HG03565 (cell line): ENCODE measurements at regions not wholly inside any gene's neighbourhood (a gene's known extent, or its start where the extent isn't known, plus 50 kb on each side); places are given as distances from the start of the nearest gene placed in this dataset.

Experiments
- ATAC-seq: cut with Tn5 transposase; IDR thresholded peaks from one replicate; pipeline ENCODE4 v1.9.1; 2021; ENCODE audit warnings: mild to moderate bottlenecking, moderate library complexity; ENCODE audit not compliant: unreplicated experiment

DNA sequence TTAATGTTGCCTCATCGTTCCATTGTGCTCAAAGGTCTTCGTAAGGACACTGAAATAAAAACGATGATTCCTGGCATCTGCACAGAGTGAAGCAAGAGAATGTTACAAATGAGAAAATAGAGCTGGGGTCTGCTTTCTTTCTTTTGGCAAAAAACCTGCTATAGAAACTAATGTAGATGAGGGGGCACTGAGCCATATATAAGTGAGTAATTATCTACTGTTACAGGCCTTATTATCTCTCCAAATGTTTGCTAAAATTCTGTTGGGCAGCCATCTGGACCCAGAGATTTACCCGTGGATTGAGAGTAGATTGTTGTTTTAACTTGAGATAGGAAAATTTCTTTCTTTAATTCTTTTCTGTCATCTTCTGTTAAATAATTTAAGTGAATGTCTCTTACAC, 472.5 kb upstream of the PIK3C3 start:
- ATAC-seq: no peak

DNA sequence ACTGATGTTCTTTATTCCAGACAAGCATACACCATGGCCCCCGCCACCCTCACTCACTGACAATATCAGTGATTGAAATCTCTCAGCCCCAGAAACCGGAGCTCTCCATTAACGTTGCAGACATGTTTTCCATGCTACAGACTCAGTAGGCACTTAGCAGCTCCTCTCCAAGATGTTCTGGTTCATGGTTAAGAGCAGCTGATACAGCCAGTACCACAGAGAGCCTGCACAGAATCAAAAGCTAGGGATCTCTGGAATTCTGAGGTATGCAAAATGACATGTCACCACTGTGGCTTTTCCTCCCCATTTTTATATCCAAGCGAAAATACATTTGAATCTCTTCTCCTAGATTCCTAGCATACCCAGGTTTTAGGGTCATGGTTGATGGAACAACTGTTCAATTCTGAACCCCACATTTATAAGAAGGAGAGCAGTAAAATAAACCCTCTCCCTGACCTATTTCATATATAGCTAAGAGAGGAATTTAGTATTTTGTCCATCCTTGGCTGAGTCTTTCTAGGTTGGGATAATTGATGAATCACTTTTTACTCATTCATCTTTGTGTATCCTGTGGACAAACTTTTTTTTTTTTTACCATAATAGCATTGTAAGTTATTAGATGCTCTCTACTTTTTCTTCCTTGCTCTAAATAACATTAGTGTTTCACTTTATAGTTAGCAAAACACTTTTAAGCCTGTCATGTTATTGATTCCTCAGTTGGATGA, 488.4 kb upstream of the PIK3C3 start:
- ATAC-seq: no peak

DNA sequence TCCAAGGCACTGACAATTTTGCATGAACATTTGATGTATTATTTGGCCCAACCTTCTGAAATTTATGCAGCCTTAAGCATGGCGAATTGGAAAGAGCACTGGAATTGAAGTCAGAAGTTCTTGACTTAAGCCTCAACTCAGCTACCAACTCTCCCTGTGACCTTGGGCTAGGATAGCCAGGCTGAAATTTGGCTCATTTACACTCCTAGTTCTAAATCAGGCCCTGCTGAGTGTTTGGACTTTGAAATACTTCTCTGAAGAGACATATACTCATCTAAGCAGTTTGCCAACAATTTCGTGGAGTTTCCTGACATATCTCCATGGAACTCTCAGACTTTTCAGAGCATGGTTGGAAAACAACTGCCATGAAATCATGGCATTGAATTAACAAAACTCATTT, 489.6 kb upstream of the PIK3C3 start:
- ATAC-seq: no peak

DNA sequence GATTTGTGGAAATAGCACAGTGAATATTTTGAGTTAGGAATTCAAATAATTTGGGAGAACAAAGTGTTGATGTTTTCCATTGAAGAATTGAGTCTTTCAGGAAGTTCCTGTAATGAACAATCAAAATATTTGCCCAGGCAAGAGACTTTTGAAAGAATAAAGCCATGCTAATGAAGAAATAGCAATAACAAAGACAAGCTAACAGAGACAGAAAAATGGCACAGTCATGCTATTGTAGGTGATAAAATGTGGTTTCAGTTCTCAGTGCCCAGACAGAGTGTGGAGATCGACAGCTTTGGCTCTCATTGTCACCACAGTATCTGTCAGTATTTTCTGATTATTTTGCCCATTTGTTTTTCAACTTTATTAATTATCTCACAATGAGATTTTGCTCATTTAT, 490.8 kb upstream of the PIK3C3 start:
- ATAC-seq: no peak

DNA sequence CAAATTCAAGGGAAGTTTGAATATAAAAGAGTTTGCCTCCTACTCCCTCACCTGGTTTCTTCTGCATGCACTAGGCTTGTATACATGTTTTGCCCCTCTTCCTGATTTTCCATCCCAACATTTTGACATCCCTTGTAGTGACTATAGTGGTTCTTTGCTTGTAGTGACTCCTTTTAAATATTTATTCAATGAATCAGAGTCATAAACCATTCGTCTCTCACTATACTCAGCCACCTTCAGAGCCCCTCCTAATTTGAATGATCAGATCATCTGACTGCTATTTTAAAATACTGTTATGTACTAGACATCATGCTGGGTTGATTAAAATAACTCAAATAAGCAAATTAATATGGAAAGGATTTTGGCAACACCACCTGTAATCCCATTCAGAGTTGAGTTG, 492.1 kb upstream of the PIK3C3 start:
- no peak for ATAC-seq

DNA sequence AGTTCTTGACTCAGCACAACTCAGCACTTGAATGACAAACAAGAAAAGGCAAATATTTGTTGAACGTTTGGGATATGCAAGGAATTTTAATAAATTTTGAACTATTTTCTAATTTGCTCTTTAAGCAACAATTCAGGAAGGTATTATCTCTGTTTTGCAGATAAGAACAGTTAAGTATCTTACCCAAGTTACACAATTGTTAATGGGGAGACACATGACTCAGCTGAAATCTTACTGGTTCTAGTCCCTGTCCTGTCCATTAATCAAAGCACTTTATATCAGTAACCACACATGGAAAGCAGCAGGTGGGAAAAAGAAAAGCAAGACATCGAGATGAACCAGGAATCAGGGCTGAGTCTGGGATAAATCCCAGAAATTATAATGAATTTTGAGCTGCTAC, 493.9 kb upstream of the PIK3C3 start:
- no peak for ATAC-seq

DNA sequence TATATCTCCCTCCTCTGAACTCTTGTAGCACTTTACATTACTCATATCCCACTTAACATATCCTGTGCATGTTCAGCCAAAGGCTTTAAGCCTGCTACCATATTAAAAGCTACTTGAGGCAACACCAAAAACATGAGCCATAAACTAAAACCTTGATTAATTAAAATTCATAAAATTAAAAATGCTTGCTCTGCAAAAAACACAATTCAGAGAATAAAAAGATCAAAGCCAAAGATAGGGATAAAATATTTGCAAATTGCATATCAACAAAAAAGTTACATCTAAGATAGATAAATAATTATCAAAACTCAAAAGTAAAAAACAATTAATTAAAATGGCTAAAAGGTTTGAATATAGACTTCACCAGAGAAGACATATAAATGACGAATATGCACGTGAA, 495.4 kb upstream of the PIK3C3 start:
- ATAC-seq: no peak

DNA sequence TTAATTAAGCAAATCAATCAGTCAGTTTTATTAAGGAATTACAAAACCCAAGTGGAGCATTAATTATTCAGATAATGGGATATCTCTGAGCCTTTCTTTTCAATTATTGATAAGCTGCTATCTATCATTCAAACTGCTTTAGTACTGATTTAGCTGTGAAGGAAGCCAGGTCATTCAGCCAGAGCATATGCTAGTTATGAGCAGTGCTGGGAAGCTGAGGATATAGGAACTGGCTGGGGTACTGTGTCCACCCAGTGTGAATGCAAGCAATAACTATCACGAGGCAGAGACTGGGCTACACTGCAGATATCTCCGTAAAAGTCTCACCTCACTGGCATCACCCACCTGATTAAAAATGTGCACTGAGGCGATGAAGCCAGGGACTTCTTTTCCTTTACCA, 496.7 kb upstream of the PIK3C3 start:
- no peak for ATAC-seq

DNA sequence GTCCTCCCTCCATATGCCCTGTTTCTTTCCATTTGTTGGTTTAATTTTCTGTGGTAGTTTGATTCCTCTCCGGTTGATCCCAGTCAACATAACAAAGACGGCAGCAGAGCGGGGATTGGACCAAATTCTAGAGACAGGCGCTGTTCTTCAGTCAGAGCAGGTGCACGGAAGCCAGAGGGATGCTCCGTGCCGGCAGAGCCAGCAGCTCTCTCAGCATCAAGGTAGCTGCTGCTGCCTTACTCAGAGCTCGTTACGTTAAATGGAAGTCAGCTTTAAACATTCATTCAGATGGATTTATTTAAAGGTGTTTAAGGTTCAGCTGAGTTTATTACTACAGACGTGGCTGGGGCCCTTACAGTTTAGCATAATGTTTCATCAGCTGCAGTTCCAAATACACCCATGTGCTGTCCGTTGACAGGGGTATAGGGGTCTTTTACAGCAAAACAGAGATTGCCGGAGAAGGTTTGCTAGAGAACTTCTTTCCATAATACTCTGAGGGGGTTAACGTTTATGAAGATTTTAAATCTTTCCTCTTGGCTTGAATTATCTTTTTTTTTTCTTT, 497.2 kb upstream of the PIK3C3 start:
- no peak for ATAC-seq

DNA sequence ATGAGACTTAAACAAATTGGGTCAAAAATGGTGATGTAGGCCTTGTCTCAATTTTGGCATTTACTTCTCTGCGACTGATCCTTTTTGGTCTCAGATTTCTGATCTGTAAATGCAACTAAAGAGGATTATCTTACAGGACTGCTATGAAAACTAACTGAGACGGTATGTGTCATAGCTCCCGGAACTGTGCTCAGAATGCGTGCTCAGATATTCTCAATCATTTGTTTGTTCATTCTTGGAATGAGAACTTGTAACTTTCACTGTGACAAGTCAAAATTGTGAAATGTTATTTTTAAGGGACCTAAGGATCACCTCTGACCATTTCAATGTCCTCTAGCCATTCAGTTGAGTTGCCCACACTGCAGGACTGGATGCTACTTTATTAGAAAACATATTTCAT, 498.2 kb upstream of the PIK3C3 start:
- ATAC-seq: no peak

DNA sequence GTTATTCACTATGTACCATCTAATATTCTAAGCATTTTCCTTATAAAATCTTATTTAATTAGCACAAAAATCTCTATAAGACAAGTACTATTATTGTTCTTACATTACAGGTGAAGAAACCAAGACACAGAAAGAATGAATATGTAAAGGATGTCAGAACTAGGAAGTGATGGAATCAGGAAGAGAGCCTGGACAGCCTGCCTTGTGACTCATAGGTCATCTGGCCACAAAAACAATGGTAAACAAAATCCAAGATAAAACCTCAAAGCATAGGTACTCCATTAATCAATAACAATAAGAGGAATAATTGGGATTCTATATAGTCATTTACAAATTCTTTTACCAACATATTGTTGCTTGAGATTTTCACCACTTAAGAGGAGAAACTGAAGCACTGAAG, 505.4 kb upstream of the PIK3C3 start:
- no peak for ATAC-seq

DNA sequence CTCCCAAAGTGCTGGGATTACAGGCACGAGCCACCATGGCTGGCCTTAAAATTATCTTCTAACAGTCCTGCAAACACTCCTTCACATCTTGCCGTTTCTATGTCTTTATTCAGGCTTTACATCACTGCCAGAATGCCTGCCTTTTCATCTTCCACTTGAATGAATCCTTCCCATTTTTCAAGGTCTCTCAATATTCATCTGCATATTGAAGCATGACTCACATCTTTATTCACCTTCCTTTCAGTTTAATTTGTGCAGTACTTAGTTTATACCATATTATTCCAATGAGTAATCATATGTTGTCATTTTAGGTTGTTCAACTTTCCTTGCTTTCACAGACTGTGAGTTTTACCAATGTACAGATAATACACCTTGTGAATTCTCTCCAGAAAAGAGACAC, 510.1 kb upstream of the PIK3C3 start:
- no peak for ATAC-seq

DNA sequence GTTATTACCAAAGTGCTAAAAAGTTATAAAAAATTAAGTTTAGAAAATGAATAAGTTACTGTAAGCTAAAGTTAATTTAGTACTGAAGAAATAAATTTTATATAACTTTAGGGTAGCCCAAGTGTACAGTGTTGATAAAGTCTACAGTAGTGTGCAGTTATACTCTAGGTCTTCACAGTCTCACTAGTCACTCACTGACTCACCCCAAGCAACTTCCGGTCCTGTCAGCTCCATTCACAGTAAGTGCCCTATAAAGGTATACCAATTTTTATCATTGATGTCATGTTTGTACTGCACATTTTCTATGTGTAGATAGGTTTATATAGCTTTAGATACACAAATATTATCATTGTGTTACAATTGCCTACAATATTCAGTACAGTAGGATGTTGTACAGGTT, 518.3 kb upstream of the PIK3C3 start:
- no peak for ATAC-seq

DNA sequence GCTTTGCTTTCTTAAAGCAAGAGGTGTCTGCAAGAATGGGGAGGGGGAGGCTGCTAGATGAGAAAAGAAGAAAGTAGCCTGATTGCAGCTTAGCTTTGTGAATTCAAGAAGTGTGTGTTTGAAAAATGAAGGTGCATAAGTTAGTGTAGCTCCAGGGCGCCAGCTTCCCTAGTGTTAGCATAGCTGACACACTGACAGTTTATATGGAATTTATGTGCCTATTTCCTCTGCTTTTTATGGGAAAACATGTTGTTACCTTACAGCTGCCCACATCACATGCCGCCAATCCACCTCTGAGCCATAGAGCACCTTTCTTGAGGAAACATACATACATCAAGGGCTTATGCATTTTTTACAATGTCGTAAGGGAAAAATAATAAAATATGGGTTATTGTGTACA, 536.4 kb upstream of the PIK3C3 start:
- ATAC-seq: no peak

DNA sequence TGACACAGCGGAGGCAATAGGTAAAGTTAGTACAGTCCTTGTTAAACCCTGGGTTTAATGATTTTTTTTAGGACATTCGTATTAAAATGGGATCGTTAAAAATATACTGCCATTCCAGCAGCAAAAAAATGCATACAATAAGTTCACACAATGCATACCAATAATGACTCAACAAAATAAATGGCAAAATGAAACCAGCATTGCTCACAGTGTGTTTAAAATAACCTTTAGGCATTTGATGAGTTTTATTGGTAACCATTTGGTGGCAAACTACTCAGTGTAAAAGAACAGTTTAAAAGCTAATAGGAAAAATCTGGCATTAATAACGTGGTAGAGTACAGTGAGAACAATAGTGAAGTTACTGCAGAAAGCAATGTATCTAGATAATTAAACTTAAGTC, 539.0 kb upstream of the PIK3C3 start:
- ATAC-seq: no peak

DNA sequence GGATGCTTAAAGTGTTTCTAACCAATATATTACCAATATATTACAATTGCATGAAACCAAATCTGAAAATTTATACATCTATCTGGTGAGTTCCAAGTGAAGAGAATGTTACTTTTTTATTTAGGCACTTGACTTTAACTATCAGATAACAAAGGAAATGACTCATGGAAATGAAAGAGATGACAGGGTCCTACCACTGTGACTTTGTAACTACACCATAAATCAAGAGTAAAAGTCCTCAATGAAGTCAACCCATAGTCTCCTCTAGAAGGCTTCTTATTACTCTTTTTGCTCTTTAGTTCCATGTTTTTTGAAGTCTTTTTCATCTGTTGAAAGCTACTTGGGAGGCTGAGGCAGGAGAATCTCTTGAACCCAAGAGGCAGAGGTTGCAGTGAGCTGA, 545.0 kb upstream of the PIK3C3 start:
- no peak for ATAC-seq

DNA sequence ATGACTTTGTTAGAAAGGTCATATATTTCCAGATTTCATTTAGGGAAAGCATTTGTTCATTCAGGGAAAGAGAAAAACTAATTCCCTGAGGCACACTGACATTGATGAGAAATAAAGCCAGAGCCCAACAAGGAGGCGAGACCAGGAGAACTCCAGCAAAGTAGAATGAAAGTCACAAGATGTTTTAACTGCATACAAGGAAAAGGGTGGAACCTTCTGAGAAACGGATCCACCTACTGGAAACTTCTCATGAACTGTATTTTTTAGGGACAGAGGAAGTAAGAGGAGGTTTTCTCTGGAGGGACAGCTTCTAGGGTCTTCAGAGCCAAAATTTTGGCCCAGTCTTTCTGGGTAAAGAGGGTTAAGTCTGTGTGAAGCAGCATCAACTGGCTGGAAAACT, 548.2 kb upstream of the PIK3C3 start:
- no peak for ATAC-seq

DNA sequence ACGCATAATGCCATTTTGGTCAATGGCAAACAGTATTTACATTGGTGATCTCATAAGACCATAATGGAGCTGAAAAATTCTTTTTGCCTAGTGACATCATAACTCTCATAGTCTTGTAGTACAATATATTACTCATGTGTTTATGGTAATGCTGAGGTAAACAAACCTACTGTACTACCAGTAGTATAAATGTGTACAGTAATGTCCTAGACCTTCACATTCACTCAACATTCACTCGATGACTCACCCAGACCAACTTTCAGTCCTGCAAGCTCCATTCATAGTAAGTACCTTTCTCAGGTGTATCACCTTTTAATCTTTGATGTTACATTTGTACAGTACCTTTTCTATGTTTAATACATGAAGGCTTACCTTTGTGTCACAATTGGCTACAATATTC, 558.2 kb upstream of the PIK3C3 start:
- no peak for ATAC-seq

DNA sequence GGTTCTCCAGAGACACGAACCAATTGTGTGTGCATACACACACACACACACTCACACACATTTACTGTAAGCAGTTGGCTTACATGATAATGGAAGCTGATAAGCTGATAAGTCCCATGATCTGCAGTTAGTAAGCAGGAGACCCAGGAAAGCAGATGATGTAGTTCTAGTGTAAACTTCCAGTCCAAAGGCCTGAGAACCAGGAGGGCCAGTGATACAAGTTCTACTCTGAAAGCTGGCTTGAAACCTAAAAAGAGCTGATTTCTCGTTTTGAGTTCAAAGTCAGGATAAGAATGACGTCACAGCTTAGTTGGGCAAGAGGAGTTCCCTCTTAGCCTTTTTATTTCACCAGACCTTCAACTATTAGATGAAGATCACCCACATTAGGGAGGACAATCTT, 558.8 kb upstream of the PIK3C3 start:
- ATAC-seq: no peak

DNA sequence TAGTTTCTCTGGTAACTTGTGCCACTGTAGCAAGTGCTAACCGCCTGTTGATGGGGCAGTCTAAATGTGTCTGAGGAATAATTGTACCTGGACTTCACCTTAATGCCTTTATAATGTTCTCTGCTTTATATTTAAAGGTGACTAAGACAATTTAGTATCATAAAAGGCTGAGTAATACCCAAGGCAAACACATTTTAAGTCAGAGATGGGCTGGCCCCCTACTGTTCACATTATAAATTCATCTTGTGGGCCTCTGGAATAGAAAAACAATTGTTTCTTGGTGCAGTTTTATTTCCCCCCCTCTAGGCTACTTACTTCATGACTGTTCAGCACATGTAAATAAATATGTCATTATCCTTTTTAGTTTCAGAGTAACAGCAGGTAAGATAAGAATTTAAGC, 559.3 kb upstream of the PIK3C3 start:
- no peak for ATAC-seq

DNA sequence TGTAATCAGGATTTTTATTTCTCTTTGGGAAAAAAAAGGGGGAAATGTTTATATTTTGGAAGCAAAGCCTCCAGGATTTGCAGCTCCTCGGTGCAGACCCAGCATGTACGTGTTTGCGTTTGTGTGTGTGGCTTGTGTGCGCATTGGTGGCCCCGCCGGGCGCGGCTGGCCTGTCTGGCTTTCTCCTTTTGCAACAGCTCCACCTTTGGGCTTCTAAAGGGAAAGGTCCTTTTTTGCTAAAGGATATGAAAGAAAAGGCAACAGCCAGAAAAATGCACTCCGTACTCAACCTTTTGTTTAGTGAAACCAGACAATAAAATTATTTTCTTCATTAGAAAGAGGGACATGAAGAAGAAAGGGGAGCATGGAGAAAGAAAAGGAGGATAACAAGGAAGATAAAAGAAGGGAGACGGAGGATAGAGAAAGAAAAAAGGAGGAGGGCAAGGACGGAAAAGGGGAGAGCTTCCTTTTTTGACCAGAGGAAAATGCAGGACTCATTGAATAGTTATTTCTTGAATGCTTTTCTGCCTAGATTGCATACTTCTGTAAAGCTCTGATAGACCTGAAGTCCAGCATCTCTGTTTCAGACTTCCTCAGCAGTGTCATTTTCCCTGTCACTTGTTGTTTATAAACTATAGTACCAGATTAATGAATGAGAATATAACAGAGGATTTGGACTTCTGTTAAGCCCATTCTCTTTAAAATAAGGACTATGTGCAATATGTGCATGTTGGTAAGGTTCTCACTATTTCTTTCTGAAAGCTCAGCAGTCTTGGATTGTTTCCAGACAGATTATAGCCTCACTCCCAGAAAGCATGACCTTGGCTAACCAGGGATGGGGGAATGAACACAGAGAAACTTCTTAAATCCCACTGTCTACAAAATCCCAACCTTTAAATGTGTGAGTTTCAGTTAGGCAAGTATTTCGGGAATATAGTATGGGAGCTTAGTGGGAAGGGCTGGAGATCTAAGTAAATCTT, 563.1 kb upstream of the PIK3C3 start:
- ATAC-seq: peak; percentile 54

DNA sequence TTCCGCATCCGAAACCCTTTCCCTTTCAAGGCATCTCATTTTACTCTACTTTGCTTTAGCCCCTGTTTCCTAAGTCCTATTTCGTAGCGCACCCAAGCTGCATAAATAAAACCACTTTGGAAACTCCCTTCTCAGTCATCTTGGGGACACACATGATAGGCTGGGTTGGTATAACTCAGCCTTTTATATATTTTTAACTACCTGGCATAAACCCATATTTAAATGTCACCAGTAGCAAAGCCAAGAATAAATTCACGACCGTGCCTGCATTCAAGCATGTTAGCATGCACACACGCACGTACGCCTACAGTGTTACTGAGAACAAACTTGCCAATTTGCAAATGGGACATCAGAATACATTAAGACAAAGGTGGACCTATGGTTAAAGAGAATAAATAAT, 564.7 kb upstream of the PIK3C3 start:
- ATAC-seq: peak; percentile 52
